Sigmoid colon (tissue), 6 donors: ENCODE measurements at regions not wholly inside any gene's neighbourhood (a gene's known extent, or its start where the extent isn't known, plus 50 kb on each side); places are given as distances from the start of the nearest gene placed in this dataset.
A peak's percentile ranks its signal among the peaks of the same experiment; 100 is the strongest.

Experiments
- DNase-seq: peaks from one replicate; pipeline ENCODE4 v3.0.0-alpha.2; 2019
- H3K27ac ChIP-seq, 4 donors: fragments of 200-600 bp; sonication (generic); one replicate each; pipeline ENCODE4 v1.5.1; 2016 to 2019; ENCODE audit warnings: mild to moderate bottlenecking in 1 of 4
- H3K27me3 ChIP-seq, 3 donors: fragments of 200-600 bp; sonication (generic); one replicate each; pipeline ENCODE4 v1.5.1; 2019; ENCODE audit warnings: mild to moderate bottlenecking in 1 of 3
- H3K36me3 ChIP-seq, 4 donors: fragments of 200-600 bp; sonication (generic); one replicate each; pipeline ENCODE4 v1.5.1; 2016 to 2019
- H3K4me1 ChIP-seq, 4 donors: fragments of 200-600 bp; sonication (generic); one replicate each; pipeline ENCODE4 v1.5.1; 2017 to 2019
- H3K4me3 ChIP-seq, 4 donors: fragments of 200-600 bp; sonication (generic); one replicate each; pipeline ENCODE4 v1.5.1; 2017 to 2019; ENCODE audit warnings: mild to moderate bottlenecking in 2 of 4, moderate library complexity in 1 of 4
- H3K9me3 ChIP-seq, 4 donors: fragments of 200-600 bp in 3 of 4; sonication (generic) in 3 of 4; one replicate each; pipeline versions ENCODE4 v1.5.1 to v1.6.1; 2013 to 2019
- EP300 ChIP-seq, 4 donors: sonication (generic); formaldehyde crosslinking; IDR thresholded peaks; one replicate each; pipeline ENCODE4 v1.6.1; 2017; ENCODE audit warnings: antibody characterized with exemption in 4 of 4
- POLR2A ChIP-seq, 2 donors: fragments of 450-650 bp; IDR thresholded peaks; one replicate each; pipeline ENCODE4 v1.6.1; 2016; ENCODE audit warnings: antibody characterized with exemption in 2 of 2, mild to moderate bottlenecking in 2 of 2, moderate library complexity in 2 of 2
- POLR2AphosphoS5 ChIP-seq, 4 donors: sonication (generic); formaldehyde crosslinking; IDR thresholded peaks; one replicate each; pipeline ENCODE4 v1.6.1; 2017; ENCODE audit warnings: antibody characterized with exemption in 4 of 4
- WGBS, 2 donors: extraction: QIAGEN DNeasy Blood & Tissue Kit; methylation state at CpG; one replicate each; pipeline ENCODE4 v1.1.7; 2013; 5-methylcytosine and 5-hydroxymethylcytosine counted together
- intact Hi-C: fragments of 100-400 bp; cut with DNase I; formaldehyde crosslinking; loops from one replicate; pipeline ENCODE4 v1.15.1; 2023
- TF ChIP-seq, protein P1 (sequence below), 4 experiments: fragments of 450-650 bp in 3 of 4; fragments of 200-600 bp in 1 of 4; IDR thresholded peaks; one replicate each; pipeline ENCODE4 v1.5.1; 2016 to 2019; ENCODE audit warnings: antibody characterized with exemption in 4 of 4, mild to moderate bottlenecking in 3 of 4, moderate library complexity in 2 of 4
- donor health status: healthy with polysubstance abuse.
- donor health status: healthy.

DNA sequence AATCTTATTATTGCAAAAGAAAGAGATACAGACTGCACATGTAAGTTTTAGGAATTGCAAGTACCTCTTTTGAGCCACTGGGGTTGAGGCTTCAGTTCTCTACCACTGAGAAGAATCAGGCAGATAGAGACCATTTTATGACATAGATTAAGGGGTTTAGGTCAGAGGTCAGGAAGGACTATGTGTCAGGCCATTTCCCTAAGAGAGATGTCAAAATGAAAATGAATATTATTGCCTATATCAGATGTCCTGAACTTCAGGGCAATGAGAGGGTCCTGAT is 113.7 kb downstream of the GATA6 start:
- H3K9me3 ChIP-seq, result no peaks in the 10 kb centered on the region
- no peaks in the 10 kb centered on the region for H3K4me1 ChIP-seq
- DNase-seq, result no peak
- TF ChIP-seq EP300 (IDR thresholded peaks at IDR 0.05) (no peak), POLR2AphosphoS5 (IDR thresholded peaks at IDR 0.05) (no peak), POLR2A (IDR thresholded peaks at IDR 0.05) (no peak)
- TF ChIP-seq, protein P1, sequence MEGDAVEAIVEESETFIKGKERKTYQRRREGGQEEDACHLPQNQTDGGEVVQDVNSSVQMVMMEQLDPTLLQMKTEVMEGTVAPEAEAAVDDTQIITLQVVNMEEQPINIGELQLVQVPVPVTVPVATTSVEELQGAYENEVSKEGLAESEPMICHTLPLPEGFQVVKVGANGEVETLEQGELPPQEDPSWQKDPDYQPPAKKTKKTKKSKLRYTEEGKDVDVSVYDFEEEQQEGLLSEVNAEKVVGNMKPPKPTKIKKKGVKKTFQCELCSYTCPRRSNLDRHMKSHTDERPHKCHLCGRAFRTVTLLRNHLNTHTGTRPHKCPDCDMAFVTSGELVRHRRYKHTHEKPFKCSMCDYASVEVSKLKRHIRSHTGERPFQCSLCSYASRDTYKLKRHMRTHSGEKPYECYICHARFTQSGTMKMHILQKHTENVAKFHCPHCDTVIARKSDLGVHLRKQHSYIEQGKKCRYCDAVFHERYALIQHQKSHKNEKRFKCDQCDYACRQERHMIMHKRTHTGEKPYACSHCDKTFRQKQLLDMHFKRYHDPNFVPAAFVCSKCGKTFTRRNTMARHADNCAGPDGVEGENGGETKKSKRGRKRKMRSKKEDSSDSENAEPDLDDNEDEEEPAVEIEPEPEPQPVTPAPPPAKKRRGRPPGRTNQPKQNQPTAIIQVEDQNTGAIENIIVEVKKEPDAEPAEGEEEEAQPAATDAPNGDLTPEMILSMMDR (IDR thresholded peaks at IDR 0.05), result no peak
- intact Hi-C loops, result loop anchor here (10.0 kb wide), 1 partner anchor 58 kb away; no protein-coding TSS in a partner anchor
- no peak overlapping the region for H3K4me3 ChIP-seq
- no peaks in the 10 kb centered on the region for H3K36me3 ChIP-seq
- no peaks in the 10 kb centered on the region for H3K27me3 ChIP-seq
- H3K27ac ChIP-seq, result no peak overlapping the region

DNA sequence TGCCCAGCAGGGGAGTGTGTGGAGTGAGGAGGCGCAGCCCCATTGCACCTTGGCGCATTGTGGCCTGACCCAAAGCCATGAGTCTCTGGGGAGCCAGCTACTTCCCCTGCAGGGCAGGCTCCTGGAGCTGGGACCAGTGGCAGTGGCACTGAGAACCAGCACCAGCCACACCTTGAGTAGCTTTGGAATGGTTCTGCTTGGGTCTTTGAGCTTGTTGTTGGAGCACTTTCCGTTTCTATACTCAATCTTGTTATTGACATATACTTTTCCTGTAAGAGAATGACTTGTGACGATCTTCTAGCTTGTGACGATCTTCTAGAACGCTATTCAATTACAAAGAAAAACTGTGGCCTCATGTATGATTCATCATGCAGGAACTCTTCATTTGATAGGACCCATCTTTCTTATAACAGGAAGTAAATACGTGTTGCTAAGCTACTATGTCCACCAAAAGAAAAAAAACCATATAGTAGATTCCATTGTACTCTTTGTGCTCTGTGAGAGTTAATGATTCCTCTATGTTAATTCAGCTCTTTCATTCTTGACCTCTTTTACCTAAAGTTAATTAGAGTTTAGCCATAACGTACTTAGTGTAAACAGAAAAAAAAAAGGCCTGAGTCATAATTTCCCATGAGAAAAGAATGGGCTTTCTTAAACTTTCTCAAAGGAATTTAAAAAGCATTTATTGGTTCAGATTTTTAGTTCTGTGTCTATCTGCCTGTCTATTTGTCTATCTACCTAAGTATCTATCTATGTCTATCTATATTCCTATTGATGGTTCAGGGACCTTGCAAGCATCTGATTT is 113.1 kb downstream of the GATA6 start:
- peak overlapping the region in 2 of 4 donors; percentile 30 to 54 for H3K27ac ChIP-seq
- intact Hi-C loops, result loop anchor here (10.0 kb wide), 1 partner anchor 58 kb away; no protein-coding TSS in a partner anchor
- WGBS, 2 donors, result 24 to 56% methylated on average over 8 of the region's 8 CpGs

DNA sequence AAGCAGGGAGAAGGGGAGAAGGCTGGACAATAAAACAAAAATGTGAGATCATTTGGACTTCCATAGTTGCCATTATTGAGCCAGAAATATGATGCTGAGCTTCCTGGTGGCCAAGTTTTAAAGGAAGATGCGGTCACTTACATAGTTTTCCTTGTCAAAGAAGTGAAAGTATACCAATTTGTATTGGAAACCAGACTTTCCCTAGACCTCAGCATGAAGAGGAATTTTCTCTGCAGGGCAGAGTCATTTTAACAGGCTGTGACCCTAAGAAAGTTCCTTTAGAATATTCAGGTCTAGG is 111.0 kb downstream of the GATA6 start:
- Histone ChIP-seq H3K27ac (no peak overlapping the region), H3K27me3 (no peaks in the 10 kb centered on the region), H3K9me3 (no peaks in the 10 kb centered on the region), H3K36me3 (no peaks in the 10 kb centered on the region), H3K4me3 (no peak overlapping the region), H3K4me1 (no peaks in the 10 kb centered on the region)
- DNase-seq, result no peak
- intact Hi-C loops, result loop anchor here (10.0 kb wide), 1 partner anchor 56 kb away; no protein-coding TSS in a partner anchor
- TF ChIP-seq POLR2AphosphoS5 (IDR thresholded peaks at IDR 0.05) (no peak), EP300 (IDR thresholded peaks at IDR 0.05) (no peak), POLR2A (IDR thresholded peaks at IDR 0.05) (no peak)
- TF ChIP-seq, protein P1 (IDR thresholded peaks at IDR 0.05), result no peak
- 96 to 97% methylated on average over 1 of the region's 1 CpG for WGBS, 2 donors

More for the DNA sequence above, 113.1 kb downstream of the GATA6 start:
- no peaks in the 10 kb centered on the region for H3K4me1 ChIP-seq
- no peak overlapping the region for H3K4me3 ChIP-seq
- DNase-seq, result no peak
- TF ChIP-seq, protein P1 (IDR thresholded peaks at IDR 0.05), result no peak
- TF ChIP-seq EP300 (IDR thresholded peaks at IDR 0.05) (no peak), POLR2AphosphoS5 (IDR thresholded peaks at IDR 0.05) (peak in 1 of 4 donors; percentile 63), POLR2A (IDR thresholded peaks at IDR 0.05) (no peak)
- H3K9me3 ChIP-seq, result no peaks in the 10 kb centered on the region
- H3K27me3 ChIP-seq, result no peaks in the 10 kb centered on the region
- H3K36me3 ChIP-seq, result no peaks in the 10 kb centered on the region

DNA sequence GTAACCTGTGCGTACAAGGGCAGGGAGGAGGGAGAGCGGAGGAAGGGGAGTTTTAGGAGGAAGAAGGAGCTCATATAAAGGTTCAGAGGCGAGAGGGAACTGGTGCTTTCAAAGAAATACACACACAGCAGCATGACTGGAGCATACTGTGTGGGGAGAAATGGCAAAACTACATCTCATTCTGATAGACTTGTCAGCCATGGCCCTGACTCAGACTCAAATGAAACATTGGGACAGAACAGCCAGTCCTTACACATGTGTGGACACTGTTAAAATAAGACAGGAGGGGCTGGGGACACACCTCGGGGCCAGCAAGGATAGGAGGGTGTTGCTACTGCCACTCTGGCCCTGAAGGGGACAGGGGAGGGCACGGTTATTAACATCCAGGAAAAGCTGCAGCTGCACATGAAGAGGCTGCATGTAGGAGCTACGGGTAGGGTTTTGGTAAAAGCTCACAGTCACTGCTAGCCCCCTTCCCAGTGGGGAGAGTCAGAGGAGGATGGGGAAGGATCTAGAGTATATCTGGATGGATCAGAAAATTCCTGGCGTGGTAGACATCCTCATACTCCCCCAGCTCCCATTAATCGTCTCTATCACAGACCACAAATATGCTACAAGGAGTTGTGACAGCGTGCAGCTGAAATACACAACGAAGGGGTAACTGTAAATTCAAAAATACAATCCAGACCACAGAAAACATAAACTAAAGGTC is 110.5 kb downstream of the GATA6 start:
- Histone ChIP-seq H3K9me3 (no peaks in the 10 kb centered on the region), H3K4me1 (no peaks in the 10 kb centered on the region), H3K27ac (no peak overlapping the region), H3K36me3 (no peaks in the 10 kb centered on the region), H3K4me3 (no peak overlapping the region), H3K27me3 (no peaks in the 10 kb centered on the region)
- intact Hi-C loops, result loop anchor here (10.0 kb wide), 1 partner anchor 55 kb away; no protein-coding TSS in a partner anchor
- WGBS, 2 donors, result 70 to 79% methylated on average over 10 of the region's 10 CpGs
- DNase-seq, result no peak
- no peak for TF ChIP-seq POLR2AphosphoS5 (IDR thresholded peaks at IDR 0.05)
- TF ChIP-seq, protein P1 (IDR thresholded peaks at IDR 0.05), result no peak
- no peak for TF ChIP-seq EP300 (IDR thresholded peaks at IDR 0.05)
- no peak for TF ChIP-seq POLR2A (IDR thresholded peaks at IDR 0.05)
